ENCODE measurements at regions not wholly inside any gene's neighbourhood (a gene's known extent, or its start where the extent isn't known, plus 50 kb on each side); places are given as distances from the start of the nearest gene placed in this dataset.

- no peak for TF ChIP-seq TAF1 (IDR thresholded peaks at IDR 0.05; ENCODE audit: borderline replicate concordance, insufficient read depth, low read length)
- TF ChIP-seq POLR2AphosphoS5 (IDR thresholded peaks at IDR 0.05; ENCODE audit: low read depth, low read length) = no peak
- no peak for TF ChIP-seq REST (IDR thresholded peaks at IDR 0.05; ENCODE audit: insufficient read depth in 1 of 2, low read depth in 2 of 2, low read length in 2 of 2)
- no peak for TF ChIP-seq SIN3A (IDR thresholded peaks at IDR 0.05; ENCODE audit: borderline replicate concordance, insufficient read depth, low read length)
- no peak for TF ChIP-seq FOXP2 (optimal IDR thresholded peaks at IDR 0.05; ENCODE audit: borderline replicate concordance, extremely low read depth, extremely low read length, insufficient read depth)
Observed at GRCh38 chr21:23083242-23083641, 2085.0 kb downstream of the NCAM2 start.
